ENCODE measurements at regions not wholly inside any gene's neighbourhood (a gene's known extent, or its start where the extent isn't known, plus 50 kb on each side); places are given as distances from the start of the nearest gene placed in this dataset.

- TF ChIP-seq ZFX (IDR thresholded peaks at IDR 0.05) (no peak), CTCF (conservative IDR thresholded peaks at IDR 0.05) (no peak)
Measured at GRCh38 chr18:43797347-43797746, 520.1 kb upstream of the SYT4 start.
